SHP77 treated with DMSO at 0.1 percent for 48 hours (cell line): ENCODE measurements at regions not wholly inside any gene's neighbourhood (a gene's known extent, or its start where the extent isn't known, plus 50 kb on each side); places are given as distances from the start of the nearest gene placed in this dataset.
A peak's percentile ranks its signal among the peaks of the same experiment; 100 is the strongest.
"Not testable (repeated sequence)": the region's sequence is repeated elsewhere in the genome, so short reads cannot be mapped to it uniquely, and the experiment has no call there.

ENCODE experiments used
- DNase-seq: peaks from one replicate; lab custom pipeline; 2025; lab: John Stamatoyannopoulos, UW

GRCh38 chr3:31289584-31289983 is 243.1 kb upstream of the STT3B start:
- no peak for DNase-seq

GRCh38 chr3:31290046-31290445 is 242.7 kb upstream of the STT3B start:
- DNase-seq, result no peak

- no peak for DNase-seq
Measured at GRCh38 chr3:31291818-31292217, 240.9 kb upstream of the STT3B start.

- DNase-seq, result no peak
Measured at GRCh38 chr3:31294430-31295149, 238.1 kb upstream of the STT3B start.

GRCh38 chr3:31295150-31295765 is 237.5 kb upstream of the STT3B start:
- DNase-seq, result no peak

GRCh38 chr3:31297726-31298298 is 234.9 kb upstream of the STT3B start:
- no peak for DNase-seq

- DNase-seq, result peak; percentile 80
Measured at GRCh38 chr3:31300456-31301443, 232.0 kb upstream of the STT3B start.

GRCh38 chr3:31302343-31302742 is 230.4 kb upstream of the STT3B start:
- no peak for DNase-seq

- no peak for DNase-seq
Measured at GRCh38 chr3:31305340-31305739, 227.4 kb upstream of the STT3B start.

GRCh38 chr3:31307131-31307785 is 225.5 kb upstream of the STT3B start:
- DNase-seq, result no peak

GRCh38 chr3:31311559-31311958 is 221.2 kb upstream of the STT3B start:
- DNase-seq, result no peak

GRCh38 chr3:31312400-31312799 is 220.3 kb upstream of the STT3B start:
- DNase-seq, result no peak

GRCh38 chr3:31314258-31314657 is 218.5 kb upstream of the STT3B start:
- no peak for DNase-seq

- no peak for DNase-seq
Measured at GRCh38 chr3:31319332-31319731, 213.4 kb upstream of the STT3B start.

- DNase-seq, result no peak
Measured at GRCh38 chr3:31321620-31322019, 211.1 kb upstream of the STT3B start.

GRCh38 chr3:31322460-31322859 is 210.3 kb upstream of the STT3B start:
- no peak for DNase-seq

- DNase-seq, result not testable (repeated sequence)
Measured at GRCh38 chr3:31327826-31328357, 204.8 kb upstream of the STT3B start.

- no peak for DNase-seq
Measured at GRCh38 chr3:31331278-31331677, 201.4 kb upstream of the STT3B start.

- DNase-seq, result no peak
Measured at GRCh38 chr3:31341130-31341529, 191.6 kb upstream of the STT3B start.

GRCh38 chr3:31343075-31343474 is 189.7 kb upstream of the STT3B start:
- no peak for DNase-seq

GRCh38 chr3:31345581-31345980 is 187.1 kb upstream of the STT3B start:
- DNase-seq, result no peak
